ENCODE measurements at regions not wholly inside any gene's neighbourhood (a gene's known extent, or its start where the extent isn't known, plus 50 kb on each side); places are given as distances from the start of the nearest gene placed in this dataset.

DNA sequence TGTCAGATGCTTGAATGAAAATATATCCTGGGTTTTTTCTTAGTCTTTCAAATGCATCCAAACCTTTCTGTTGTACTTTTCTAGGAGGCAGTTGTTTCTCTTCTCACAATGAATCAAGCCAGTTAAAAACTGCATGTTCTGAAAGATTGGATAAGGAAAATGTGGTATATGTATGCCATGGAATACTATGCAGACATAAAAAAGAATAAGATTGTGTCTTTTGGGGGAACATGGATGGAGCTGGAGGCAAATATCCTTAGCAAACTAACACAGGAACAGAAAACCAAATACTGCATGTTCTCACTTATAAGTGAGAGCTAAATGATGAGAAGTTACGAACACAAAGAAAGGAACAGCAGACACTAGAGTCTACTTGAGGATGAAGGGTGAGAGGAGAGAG lies 51.7 kb upstream of the MAPK4 start:
- no peaks in the 10 kb centered on the region for H3K9me3 ChIP-seq
- TF ChIP-seq POLR2A (IDR thresholded peaks at IDR 0.05), result no peak
- no peak for TF ChIP-seq EP300 (IDR thresholded peaks at IDR 0.05)
- TF ChIP-seq, protein P1, sequence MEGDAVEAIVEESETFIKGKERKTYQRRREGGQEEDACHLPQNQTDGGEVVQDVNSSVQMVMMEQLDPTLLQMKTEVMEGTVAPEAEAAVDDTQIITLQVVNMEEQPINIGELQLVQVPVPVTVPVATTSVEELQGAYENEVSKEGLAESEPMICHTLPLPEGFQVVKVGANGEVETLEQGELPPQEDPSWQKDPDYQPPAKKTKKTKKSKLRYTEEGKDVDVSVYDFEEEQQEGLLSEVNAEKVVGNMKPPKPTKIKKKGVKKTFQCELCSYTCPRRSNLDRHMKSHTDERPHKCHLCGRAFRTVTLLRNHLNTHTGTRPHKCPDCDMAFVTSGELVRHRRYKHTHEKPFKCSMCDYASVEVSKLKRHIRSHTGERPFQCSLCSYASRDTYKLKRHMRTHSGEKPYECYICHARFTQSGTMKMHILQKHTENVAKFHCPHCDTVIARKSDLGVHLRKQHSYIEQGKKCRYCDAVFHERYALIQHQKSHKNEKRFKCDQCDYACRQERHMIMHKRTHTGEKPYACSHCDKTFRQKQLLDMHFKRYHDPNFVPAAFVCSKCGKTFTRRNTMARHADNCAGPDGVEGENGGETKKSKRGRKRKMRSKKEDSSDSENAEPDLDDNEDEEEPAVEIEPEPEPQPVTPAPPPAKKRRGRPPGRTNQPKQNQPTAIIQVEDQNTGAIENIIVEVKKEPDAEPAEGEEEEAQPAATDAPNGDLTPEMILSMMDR (IDR thresholded peaks at IDR 0.05), result no peak
- no peak for TF ChIP-seq POLR2AphosphoS5 (IDR thresholded peaks at IDR 0.05)
- 92 to 97% (median 96%) methylated on average over 1 of the region's 1 CpG for whole genome bisulfite sequencing, 5 donors
- H3K36me3 ChIP-seq, result no peaks in the 10 kb centered on the region
- intact Hi-C loops (cut with DNase I; ENCODE audit: low total_unique reads), result loop anchor here (5.0 to 10.0 kb wide), 2 partner anchors 77 to 269 kb away; no protein-coding TSS in a partner anchor
- no peaks in the 10 kb centered on the region for H3K4me1 ChIP-seq
- no peak overlapping the region for H3K27ac ChIP-seq
- DNase-seq, result no peak
- no peak overlapping the region for H3K4me3 ChIP-seq
- no peaks in the 10 kb centered on the region for H3K27me3 ChIP-seq

DNA sequence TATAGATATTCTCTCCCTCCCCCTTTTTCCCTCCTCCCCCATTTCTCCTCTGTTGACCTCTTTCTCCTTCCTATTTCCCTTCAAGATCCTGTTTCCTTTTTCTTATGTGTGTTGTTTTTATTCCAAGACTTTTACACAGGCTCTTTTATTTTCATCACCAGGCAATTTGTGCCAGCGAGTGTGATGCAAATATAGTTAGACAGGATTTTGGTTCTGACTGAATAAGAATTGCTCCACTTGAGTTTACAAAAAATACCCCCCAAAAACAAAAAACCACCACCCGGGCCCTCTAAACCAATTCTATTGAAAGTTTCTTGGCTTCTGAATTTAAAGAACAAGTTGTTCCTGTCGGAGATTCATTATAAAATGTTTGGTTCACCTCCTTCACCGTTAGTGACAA lies 50.9 kb upstream of the MAPK4 start:
- Histone ChIP-seq H3K36me3 (no peaks in the 10 kb centered on the region), H3K4me3 (no peak overlapping the region), H3K9me3 (no peaks in the 10 kb centered on the region), H3K27ac (no peak overlapping the region), H3K27me3 (no peaks in the 10 kb centered on the region), H3K4me1 (no peaks in the 10 kb centered on the region)
- DNase-seq, result no peak
- intact Hi-C loops (cut with DNase I; ENCODE audit: low total_unique reads), result loop anchor here (5.0 to 10.0 kb wide), 2 partner anchors 76 to 268 kb away; no protein-coding TSS in a partner anchor
- TF ChIP-seq, protein P1 (IDR thresholded peaks at IDR 0.05), result no peak
- TF ChIP-seq POLR2AphosphoS5 (IDR thresholded peaks at IDR 0.05) (no peak), POLR2A (IDR thresholded peaks at IDR 0.05) (no peak), EP300 (IDR thresholded peaks at IDR 0.05) (no peak)
- WGBS, 5 donors, result 59 to 75% (median 67%) methylated on average over 4 of the region's 4 CpGs
